RPMI7951 (cell line): ENCODE measurements at regions not wholly inside any gene's neighbourhood (a gene's known extent, or its start where the extent isn't known, plus 50 kb on each side); places are given as distances from the start of the nearest gene placed in this dataset.

ENCODE experiments used
- DNase-seq: peaks from one replicate; pipeline ENCODE4 v3.0.0-alpha.2; 2012; ENCODE audit warnings: low read depth

DNA sequence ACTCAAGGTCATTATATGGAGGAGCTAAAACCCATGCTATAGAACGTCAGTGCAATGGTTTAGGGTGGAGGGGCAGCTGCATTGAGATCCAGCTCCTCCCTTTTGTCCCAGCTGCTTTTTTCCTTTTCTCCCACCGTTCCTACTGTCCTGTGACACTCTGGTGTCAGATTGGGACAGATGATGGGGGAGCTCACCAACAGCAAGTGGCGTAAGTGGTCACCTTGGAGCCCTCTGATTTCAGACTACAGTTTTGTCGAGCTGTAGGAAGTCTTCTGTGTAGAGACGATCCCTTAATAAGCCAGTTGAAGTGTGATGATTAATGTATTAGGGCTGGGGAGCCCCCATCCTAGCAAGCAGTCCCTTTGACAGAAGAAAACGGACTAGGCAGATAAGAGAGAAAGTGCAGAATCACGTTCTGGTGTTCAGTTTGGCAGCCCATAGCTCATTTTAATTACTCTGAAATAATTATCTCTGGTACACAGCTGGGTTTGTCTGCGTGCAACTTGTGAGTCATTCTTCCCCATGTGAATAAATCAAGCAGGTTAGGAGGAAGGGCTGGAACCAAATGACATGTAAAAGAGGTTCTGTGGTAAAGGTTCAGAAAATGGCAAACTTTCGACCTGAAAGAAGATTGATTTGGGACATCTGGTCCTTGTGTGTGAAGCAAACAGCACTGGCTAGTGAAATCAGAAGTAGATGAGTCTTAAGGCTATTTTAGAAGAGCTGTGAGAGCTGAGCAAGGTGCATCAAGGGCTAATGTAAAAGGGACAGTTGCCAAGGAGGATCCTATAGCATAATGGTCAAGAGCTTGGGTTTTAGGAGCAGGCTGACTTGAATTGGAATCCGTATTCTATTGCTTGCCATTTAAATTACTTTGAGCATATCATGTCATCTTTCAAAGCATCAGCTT is 241.4 kb downstream of the EDEM1 start:
- DNase-seq, result peak; percentile 17

DNA sequence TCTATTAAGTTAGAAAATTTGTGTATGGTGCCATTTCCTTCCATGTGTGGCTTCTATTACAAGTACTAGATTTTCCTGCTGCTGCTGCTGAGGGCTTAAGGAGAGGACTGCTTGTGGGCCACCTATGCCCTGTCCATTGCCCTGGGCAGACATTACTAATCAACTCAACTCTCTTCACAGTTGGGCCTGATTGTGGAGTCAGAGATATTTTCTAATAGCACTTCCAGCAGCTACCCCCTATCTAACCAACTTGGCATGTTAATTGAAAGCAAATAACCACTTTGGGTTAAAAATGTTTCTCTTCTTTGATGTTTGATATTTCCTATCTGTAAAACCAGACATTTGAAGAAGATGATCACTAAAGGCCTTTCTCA is 242.0 kb downstream of the EDEM1 start:
- DNase-seq, result no peak

DNA sequence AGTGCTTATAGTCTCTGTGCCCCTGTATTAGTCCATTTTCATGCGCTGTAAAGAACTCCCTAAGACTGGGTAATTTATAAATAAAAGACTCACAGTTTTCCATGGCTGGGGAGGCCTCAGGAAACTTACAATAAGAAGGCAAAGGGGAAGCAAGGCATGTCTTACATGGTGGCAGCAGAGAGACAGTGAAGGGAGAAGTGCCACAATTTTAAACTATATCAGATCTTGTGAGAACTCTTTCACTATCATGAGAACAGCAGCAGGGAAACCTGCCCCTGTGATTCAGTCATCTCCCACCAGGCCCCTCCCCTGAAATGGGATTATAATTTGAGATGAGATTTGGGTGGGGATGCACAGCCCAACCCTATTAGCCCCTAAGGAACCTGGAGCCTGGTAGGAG is 243.2 kb downstream of the EDEM1 start:
- no peak for DNase-seq

- no peak for DNase-seq
Measured at GRCh38 chr3:5431146-5431545, 243.6 kb downstream of the EDEM1 start.

DNA sequence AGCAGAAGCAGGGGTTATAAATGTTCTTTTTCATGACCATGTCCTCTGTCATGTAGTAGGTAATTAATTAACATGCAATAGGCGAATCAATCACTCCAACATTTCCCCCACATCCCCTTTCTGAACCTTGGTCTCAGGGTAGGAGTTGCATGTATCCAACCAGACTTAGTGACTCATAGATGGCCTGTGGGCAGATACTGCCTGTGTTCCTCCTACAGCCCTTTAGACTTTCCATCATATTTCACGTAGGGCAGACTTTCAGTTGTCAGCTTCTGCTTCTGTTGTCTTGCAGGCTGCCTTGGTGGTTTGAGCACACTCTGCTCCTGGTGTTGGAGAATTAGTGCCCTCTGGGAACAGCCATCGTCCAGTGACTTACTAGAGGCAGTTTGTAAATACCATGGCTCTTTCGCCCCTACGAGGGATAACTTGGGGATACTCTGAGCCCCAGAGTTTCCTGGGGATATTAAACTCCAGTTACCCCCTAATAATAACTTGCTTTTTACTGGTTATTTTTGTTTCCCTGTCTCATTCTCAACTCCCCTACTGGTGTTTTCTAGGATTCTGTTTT is 244.4 kb downstream of the EDEM1 start:
- no peak for DNase-seq

GRCh38 chr3:5437296-5437782 is 249.8 kb downstream of the EDEM1 start:
- no peak for DNase-seq

DNA sequence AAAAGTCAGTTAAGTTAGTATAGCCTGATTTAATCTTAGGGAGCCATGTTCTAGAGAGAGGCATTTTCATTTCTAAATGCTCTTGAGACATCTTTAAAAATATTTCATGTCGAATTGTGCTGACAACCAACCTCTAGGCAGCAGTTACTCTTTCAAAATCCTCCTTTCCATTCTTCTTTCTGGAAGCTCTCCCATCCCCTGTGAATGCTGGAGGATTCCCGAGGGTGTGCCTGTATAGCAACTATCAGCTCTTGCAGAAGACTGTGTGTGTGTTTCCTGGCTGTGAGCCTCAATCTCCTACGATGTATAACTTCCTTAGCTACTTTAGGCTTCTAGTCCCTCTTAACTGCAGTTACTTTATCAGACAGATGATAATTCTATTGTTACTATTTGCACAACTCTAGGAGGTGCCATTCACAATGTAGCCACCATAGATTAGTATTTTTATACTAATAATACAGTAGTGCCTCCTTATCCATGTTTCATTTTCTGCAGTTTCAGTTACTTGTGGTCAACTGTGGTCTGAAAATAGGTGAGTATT is 250.3 kb downstream of the EDEM1 start:
- DNase-seq, result no peak

- DNase-seq, result no peak
Measured at GRCh38 chr3:5441401-5441800, 253.9 kb downstream of the EDEM1 start.

DNA sequence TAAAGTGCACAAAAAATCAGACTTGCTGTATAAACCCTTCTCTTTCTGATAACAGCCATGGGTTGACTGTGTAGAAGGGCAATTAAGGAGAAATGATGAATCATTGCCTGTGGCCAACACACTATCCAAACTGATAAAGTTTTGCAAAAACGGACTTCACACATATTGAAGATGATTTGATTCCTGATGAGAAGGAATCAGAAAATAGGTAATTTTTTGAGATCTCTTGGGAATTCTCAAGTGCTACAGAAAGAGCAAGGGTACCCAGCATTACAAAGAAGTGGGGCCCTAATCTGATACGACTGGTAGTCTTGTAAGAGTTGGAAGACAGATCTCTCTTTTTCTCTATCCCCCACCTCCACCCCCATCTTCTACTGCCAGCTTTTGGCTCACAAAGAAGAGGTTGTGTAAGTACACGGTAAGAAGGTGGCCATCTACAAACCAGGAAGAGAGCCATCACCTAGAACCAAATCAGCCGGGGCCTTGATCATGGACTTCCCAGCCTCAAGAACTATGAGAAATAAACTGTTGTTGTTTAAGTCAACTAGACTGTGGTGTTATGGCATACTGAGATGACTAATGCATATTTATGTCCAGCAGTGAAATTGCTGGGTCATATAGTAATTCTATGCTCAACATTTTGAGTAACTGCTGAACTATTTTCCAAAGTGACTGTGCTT is 254.7 kb downstream of the EDEM1 start:
- no peak for DNase-seq

DNA sequence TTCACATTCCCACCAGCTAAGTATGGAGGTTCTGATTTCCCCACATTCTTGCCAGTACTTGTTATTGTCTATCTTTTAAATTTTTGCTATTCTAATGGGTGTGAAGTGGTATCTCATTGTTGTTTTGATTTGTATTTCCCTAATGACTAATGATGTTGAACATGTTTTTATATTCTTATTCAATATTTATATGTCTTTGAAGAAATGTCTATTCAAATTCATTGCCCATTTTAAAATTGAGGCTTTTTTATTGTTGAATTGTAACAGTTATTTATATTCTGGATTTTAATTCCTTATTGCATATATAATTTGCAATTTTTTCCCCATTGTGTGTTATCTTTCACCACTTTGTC is 255.3 kb downstream of the EDEM1 start:
- no peak for DNase-seq

GRCh38 chr3:5444253-5444652 is 256.7 kb downstream of the EDEM1 start:
- DNase-seq, result no peak

- DNase-seq, result no peak
Measured at GRCh38 chr3:5445676-5446201, 258.2 kb downstream of the EDEM1 start.

- DNase-seq, result no peak
Measured at GRCh38 chr3:5448246-5448645, 260.7 kb downstream of the EDEM1 start.

DNA sequence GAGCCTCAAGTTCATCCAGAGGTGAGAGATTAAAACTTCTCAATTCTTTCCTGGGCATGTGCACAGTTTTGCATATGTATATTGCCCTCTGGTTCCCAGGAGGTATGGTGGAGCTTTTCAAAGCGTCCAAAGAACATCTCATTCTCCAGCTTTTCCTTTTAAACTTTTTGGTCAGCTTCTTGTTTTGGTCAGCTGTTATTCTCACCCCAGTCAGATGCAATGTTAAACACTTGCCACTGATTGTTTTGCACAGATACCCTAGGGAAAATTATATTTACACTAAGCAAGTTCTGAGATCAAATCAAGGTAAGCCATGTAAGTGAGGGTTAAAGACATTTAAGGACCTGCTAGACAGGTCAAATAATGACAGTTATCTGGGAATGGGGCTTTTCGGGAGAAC is 261.3 kb downstream of the EDEM1 start:
- no peak for DNase-seq

GRCh38 chr3:5456199-5456598 is 268.7 kb downstream of the EDEM1 start:
- DNase-seq, result no peak

GRCh38 chr3:5458526-5458925 is 271.0 kb downstream of the EDEM1 start:
- no peak for DNase-seq

- no peak for DNase-seq
Measured at GRCh38 chr3:5462086-5462485, 274.6 kb downstream of the EDEM1 start.

DNA sequence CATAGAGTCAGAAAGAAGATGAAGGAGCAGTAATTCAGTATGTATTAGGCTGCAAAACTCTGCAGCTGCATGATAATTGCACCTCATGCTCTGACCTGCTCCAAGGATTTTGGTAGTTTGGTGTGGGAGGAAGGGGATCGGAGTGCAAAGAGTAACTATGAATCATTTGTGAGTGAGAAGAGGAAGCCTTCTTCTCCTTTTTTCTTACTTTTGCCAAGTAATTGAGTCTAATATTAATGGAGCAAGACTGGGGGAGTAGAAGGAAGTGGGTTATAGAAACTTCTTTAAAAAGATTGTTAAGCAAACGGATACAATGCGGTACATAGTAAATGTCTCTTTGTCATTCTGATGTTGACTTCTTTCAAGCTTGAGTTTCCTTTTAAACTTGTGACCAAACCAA is 276.5 kb downstream of the EDEM1 start:
- no peak for DNase-seq

DNA sequence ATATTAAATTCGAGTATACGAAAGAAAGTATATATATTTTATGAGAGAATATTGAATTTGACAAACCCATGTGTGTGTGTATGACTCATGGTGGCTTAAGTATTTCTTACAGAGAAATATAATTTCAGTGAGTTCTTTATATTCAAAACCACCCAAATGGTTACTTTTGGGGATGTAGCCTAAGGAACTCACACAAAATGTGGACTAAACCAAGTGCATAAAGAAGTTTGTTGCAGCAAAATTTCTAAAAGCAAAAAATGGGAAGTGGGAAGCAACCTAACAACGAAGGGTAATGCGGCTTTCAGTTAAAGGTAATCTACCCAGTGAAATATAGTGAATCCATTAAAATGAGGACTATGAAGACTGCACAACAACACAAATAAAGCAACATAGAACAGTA is 277.1 kb downstream of the EDEM1 start:
- no peak for DNase-seq

DNA sequence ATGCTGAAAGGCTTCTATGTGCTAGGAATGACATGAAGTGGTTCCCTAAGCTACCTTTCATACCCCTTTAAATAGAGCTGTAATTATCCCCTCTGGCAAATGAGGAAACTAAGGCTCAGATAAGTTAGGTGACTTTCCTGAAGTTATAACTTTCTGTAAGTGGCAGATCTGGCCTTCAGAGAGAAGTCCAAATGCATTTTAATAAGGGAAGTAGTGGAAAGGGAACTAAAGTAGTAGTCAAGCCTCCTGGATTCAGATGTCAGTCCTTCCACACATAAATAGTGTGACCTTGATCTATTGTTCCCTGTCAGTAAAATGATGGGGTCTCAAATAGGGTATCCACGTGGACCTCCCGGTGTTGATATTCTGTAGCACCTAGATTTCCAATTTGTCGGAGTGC is 277.7 kb downstream of the EDEM1 start:
- DNase-seq, result no peak

GRCh38 chr3:5466065-5466464 is 278.6 kb downstream of the EDEM1 start:
- no peak for DNase-seq

GRCh38 chr3:5466717-5467116 is 279.2 kb downstream of the EDEM1 start:
- DNase-seq, result no peak
